HepG2 (cell line): ENCODE measurements at regions not wholly inside any gene's neighbourhood (a gene's known extent, or its start where the extent isn't known, plus 50 kb on each side); places are given as distances from the start of the nearest gene placed in this dataset.

Experiments
- ATAC-seq: fragments of 200-7000 bp; cut with Tn5 transposase; 3 replicates; pipeline ENCODE4 v1.9.1; 2020; ENCODE audit warnings: mild to moderate bottlenecking, moderate library complexity
- BruUV-seq: library from RNA; stranded (reverse); fragments of 400-500 nt; replicated peaks from 2 replicates; lab custom pipeline; 2021; lab: Mats Ljungman, UMichigan
- CTCF ChIA-PET: fragments of 300-600 bp; formaldehyde crosslinking; extraction: SDS; loops from one replicate; lab custom pipeline; 2021; ENCODE audit warnings: low total read pairs, inconsistent platforms, low intra/inter-chr PET ratio; lab: Yijun Ruan, JAX
- POLR2A ChIA-PET: fragments of 350-600 bp; sonication (Branson Sonifier 250); formaldehyde crosslinking; loops from one replicate; lab custom pipeline; 2020; ENCODE audit warnings: antibody characterized with exemption, inconsistent platforms; lab: Yijun Ruan, JAX
- DNase-seq: peaks from one replicate; pipeline ENCODE4 v3.0.0-alpha.2; 2015; ENCODE audit warnings: low spot score
- FAIRE-seq: peaks from 3 replicates; lab custom pipeline; 2011; peaks lifted over from hg19 to GRCh38; lab: Jason Lieb, UNC
- H2AFZ ChIP-seq: one replicate; pipeline ENCODE4 v1.6.1; 2011; ENCODE audit warnings: low read length, inconsistent platforms
- H3K27ac ChIP-seq: fragments of 300-600 bp; 3 replicates; pipeline ENCODE4 v1.8.0; 2011; ENCODE audit warnings: mixed run types, mild to moderate bottlenecking, mixed read lengths, low read length, inconsistent platforms; ENCODE audit not compliant: insufficient read depth; ENCODE audit errors: extremely low read length
- H3K27me3 ChIP-seq, 2 experiments: fragments of 200-600 bp in 1 of 2; 2 replicates in 1 of 2; 3 replicates in 1 of 2; pipeline versions ENCODE4 v1.6.0 to v1.8.0; 2011; ENCODE audit warnings: low read length in 2 of 2, mild to moderate bottlenecking in 2 of 2, moderate library complexity in 2 of 2, inconsistent platforms in 1 of 2; ENCODE audit not compliant: insufficient read depth in 2 of 2, control insufficient read depth in 1 of 2
- H3K36me3 ChIP-seq, 2 experiments: fragments of 200-600 bp in 1 of 2; replicated peaks in 1 of 2; 2 replicates in 1 of 2; 3 replicates in 1 of 2; pipeline versions ENCODE4 v1.5.1 to v1.8.0; 2011; ENCODE audit warnings: low read length in 2 of 2, inconsistent platforms in 1 of 2; ENCODE audit not compliant: insufficient read depth in 2 of 2, control insufficient read depth in 1 of 2
- H3K4me1 ChIP-seq: 2 replicates; pipeline ENCODE4 v1.5.1; 2012; ENCODE audit warnings: low read length, inconsistent platforms; ENCODE audit not compliant: insufficient read depth
- H3K4me2 ChIP-seq: 2 replicates; pipeline ENCODE4 v1.6.0; 2011; ENCODE audit warnings: low read depth, low read length, inconsistent platforms
- H3K4me3 ChIP-seq, 3 experiments: fragments of 200-600 bp in 1 of 3; sonication (generic), shearing (Covaris generic) in 1 of 3; replicated peaks in 1 of 3; 2 replicates each; pipeline ENCODE4 v1.5.1; 2011 to 2016; ENCODE audit warnings: low read length in 3 of 3, inconsistent platforms in 2 of 3, low read depth in 2 of 3, mild to moderate bottlenecking in 2 of 3, control low read depth in 1 of 3, mixed read lengths in 1 of 3; ENCODE audit not compliant: insufficient read depth in 1 of 3
- H3K79me2 ChIP-seq: one replicate; pipeline ENCODE4 v1.6.1; 2011; ENCODE audit warnings: low read length, inconsistent platforms; ENCODE audit not compliant: insufficient read depth
- H3K9ac ChIP-seq: 2 replicates; pipeline ENCODE4 v1.6.0; 2011; ENCODE audit warnings: mild to moderate bottlenecking, low read depth, low read length, inconsistent platforms; ENCODE audit not compliant: insufficient read depth
- H3K9me3 ChIP-seq: 2 replicates; pipeline ENCODE4 v1.5.1; 2012; ENCODE audit warnings: mild to moderate bottlenecking, low read length
- H4K20me1 ChIP-seq: 2 replicates; pipeline ENCODE4 v1.6.0; 2011; ENCODE audit warnings: inconsistent platforms, mild to moderate bottlenecking, low read length, moderate library complexity; ENCODE audit not compliant: insufficient read depth
- AGO1 ChIP-seq: fragments of 200-400 bp; formaldehyde crosslinking; IDR thresholded peaks from 2 replicates; pipeline ENCODE4 v1.6.1; 2017; ENCODE audit warnings: mild to moderate bottlenecking, low read depth, low read length, moderate library complexity; ENCODE audit not compliant: poor library complexity, severe bottlenecking
- ARID4A ChIP-seq: sonication (generic); formaldehyde crosslinking; IDR thresholded peaks from 2 replicates; pipeline ENCODE4 v1.5.0; 2020; ENCODE audit warnings: mild to moderate bottlenecking, missing genetic modification reagents, borderline replicate concordance
- CHD2 ChIP-seq: IDR thresholded peaks from 2 replicates; pipeline ENCODE4 v1.6.1; 2011; ENCODE audit warnings: low read depth, low read length, improper control_type of control experiment
- GPN1 ChIP-seq: sonication (generic); formaldehyde crosslinking; IDR thresholded peaks from 2 replicates; pipeline ENCODE4 v1.5.1; 2020; ENCODE audit warnings: missing genetic modification reagents, borderline replicate concordance
- ISL2 ChIP-seq: sonication (generic); formaldehyde crosslinking; IDR thresholded peaks from 2 replicates; pipeline ENCODE4 v1.5.0; 2020; ENCODE audit warnings: missing genetic modification reagents
- REL ChIP-seq: sonication (generic); formaldehyde crosslinking; conservative IDR thresholded peaks from 2 replicates; pipeline ENCODE4 v1.8.0; 2022; ENCODE audit warnings: mild to moderate bottlenecking, missing genetic modification reagents, moderate library complexity
- YEATS2 ChIP-seq: sonication (generic); formaldehyde crosslinking; IDR thresholded peaks from 2 replicates; pipeline ENCODE4 v1.4.0; 2020; ENCODE audit warnings: missing genetic modification reagents, borderline replicate concordance
- ZBTB7A ChIP-seq: sonication (generic); formaldehyde crosslinking; IDR thresholded peaks from 2 replicates; pipeline ENCODE4 v1.8.0; 2022; ENCODE audit warnings: mild to moderate bottlenecking, missing genetic modification reagents
- ZFP41 ChIP-seq: sonication (generic); formaldehyde crosslinking; IDR thresholded peaks from 2 replicates; pipeline ENCODE4 v1.4.0; 2020; ENCODE audit warnings: mild to moderate bottlenecking, missing genetic modification reagents, borderline replicate concordance
- ZNF251 ChIP-seq: sonication (generic); formaldehyde crosslinking; IDR thresholded peaks from 2 replicates; pipeline ENCODE4 v1.9.0; 2021; ENCODE audit warnings: mild to moderate bottlenecking, missing genetic modification reagents
- ZNF34 ChIP-seq: sonication (generic); formaldehyde crosslinking; IDR thresholded peaks from 2 replicates; pipeline ENCODE4 v1.4.0; 2020; ENCODE audit warnings: mild to moderate bottlenecking, missing genetic modification reagents, borderline replicate concordance
- ZNF567 ChIP-seq: sonication (generic); formaldehyde crosslinking; IDR thresholded peaks from 2 replicates; pipeline ENCODE4 v1.8.1; 2023; ENCODE audit warnings: mild to moderate bottlenecking, missing genetic modification reagents, borderline replicate concordance
- ZNF674 ChIP-seq: sonication (generic); formaldehyde crosslinking; IDR thresholded peaks from 2 replicates; pipeline ENCODE4 v1.5.0; 2020; ENCODE audit warnings: low read depth, mild to moderate bottlenecking, missing genetic modification reagents
- ZNF768 ChIP-seq: sonication (generic); formaldehyde crosslinking; IDR thresholded peaks from 2 replicates; pipeline ENCODE4 v1.4.0; 2020; ENCODE audit warnings: missing genetic modification reagents
- WGBS: methylation state at CpG from one replicate; pipeline ENCODE4 v1.1.6; 2017; ENCODE audit warnings: low lambda C conversion rate; 5-methylcytosine and 5-hydroxymethylcytosine counted together
- in situ Hi-C: cut with HindIII; loops from 2 replicates; pipeline ENCODE4 v1.10.0; 2017; ENCODE audit warnings: low pct_unique_long_range_greater_than_20kb; ENCODE audit not compliant: extremely low pct_ligation_motif_present
- intact Hi-C: fragments of 100-400 bp; cut with micrococcal nuclease; formaldehyde crosslinking; loops from one replicate; pipeline ENCODE4 v1.10.0; 2022; ENCODE audit not compliant: unreplicated experiment
- TF ChIP-seq, protein P1 (sequence below): sonication (generic); formaldehyde crosslinking; IDR thresholded peaks from 2 replicates; pipeline ENCODE4 v1.4.0; 2020; ENCODE audit warnings: missing genetic modification reagents

DNA sequence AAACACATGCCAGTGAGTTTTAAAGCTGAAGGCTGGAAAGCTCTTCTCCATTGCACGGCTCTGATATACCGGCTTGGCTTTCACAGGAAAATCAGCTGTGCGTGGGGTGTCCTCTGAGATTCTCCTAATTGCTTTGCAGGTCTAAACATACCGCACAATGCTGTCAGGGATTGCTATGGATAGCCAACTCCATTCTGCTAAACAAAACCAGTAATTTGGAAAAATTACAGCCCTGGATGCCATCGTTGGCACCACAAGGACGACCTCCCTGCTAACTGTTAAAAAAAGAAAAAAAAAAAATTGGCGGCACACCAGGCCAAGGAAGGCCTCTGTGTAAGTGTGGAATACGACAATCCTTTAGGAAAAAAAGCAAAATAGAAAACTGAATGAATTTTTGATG, 118.6 kb upstream of the ADARB2 start:
- TF ChIP-seq YEATS2 (no peak), REL (CRISPR knock-in tag) (no peak), ZNF34 (CRISPR knock-in tag) (no peak), ZFP41 (CRISPR knock-in tag) (no peak), ZBTB7A (CRISPR knock-in tag) (no peak), ZNF674 (CRISPR knock-in tag) (no peak), CHD2 (no peak), ISL2 (no peak), ARID4A (CRISPR knock-in tag) (no peak), GPN1 (CRISPR knock-in tag) (no peak), ZNF768 (CRISPR knock-in tag) (no peak), AGO1 (no peak), ZNF251 (CRISPR knock-in tag) (no peak), ZNF567 (CRISPR knock-in tag) (no peak)
- TF ChIP-seq, protein P1, sequence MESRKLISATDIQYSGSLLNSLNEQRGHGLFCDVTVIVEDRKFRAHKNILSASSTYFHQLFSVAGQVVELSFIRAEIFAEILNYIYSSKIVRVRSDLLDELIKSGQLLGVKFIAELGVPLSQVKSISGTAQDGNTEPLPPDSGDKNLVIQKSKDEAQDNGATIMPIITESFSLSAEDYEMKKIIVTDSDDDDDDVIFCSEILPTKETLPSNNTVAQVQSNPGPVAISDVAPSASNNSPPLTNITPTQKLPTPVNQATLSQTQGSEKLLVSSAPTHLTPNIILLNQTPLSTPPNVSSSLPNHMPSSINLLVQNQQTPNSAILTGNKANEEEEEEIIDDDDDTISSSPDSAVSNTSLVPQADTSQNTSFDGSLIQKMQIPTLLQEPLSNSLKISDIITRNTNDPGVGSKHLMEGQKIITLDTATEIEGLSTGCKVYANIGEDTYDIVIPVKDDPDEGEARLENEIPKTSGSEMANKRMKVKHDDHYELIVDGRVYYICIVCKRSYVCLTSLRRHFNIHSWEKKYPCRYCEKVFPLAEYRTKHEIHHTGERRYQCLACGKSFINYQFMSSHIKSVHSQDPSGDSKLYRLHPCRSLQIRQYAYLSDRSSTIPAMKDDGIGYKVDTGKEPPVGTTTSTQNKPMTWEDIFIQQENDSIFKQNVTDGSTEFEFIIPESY, result no peak
- in situ Hi-C loops, result no loop called here
- no peak for ATAC-seq
- Histone ChIP-seq H3K36me3 (no peaks in the 10 kb centered on the region), H3K9ac (no peak overlapping the region), H3K27ac (no peak overlapping the region), H3K4me2 (no peak overlapping the region), H4K20me1 (no peaks in the 10 kb centered on the region), H3K27me3 (peaks cover 2 to 16% of the 10 kb centered on the region in 2 experiments; a peak in 3 of 5 replicates), H3K79me2 (no peaks in the 10 kb centered on the region), H3K9me3 (no peaks in the 10 kb centered on the region), H2AFZ (no peak overlapping the region), H3K4me1 (no peaks in the 10 kb centered on the region), H3K4me3 (no peak overlapping the region)
- POLR2A ChIA-PET, result no interaction called here
- CTCF ChIA-PET, result no interaction called here
- 7% methylated on average over 8 of the region's 8 CpGs for WGBS
- DNase-seq, result no peak
- intact Hi-C loops, result no loop called here
- FAIRE-seq, result no peak
- BruUV-seq, result no TSS peak
